Progenitor cell of endocrine pancreas (in vitro differentiated cells): ENCODE measurements at regions not wholly inside any gene's neighbourhood (a gene's known extent, or its start where the extent isn't known, plus 50 kb on each side); places are given as distances from the start of the nearest gene placed in this dataset.

ENCODE experiments used
- DNase-seq: peaks from one replicate; pipeline ENCODE4 v3.0.0; 2021; ENCODE audit warnings: low spot score; ENCODE audit not compliant: unreplicated experiment
- H3K27ac Mint-ChIP-seq: 2 replicates; pipeline ENCODE4 v1.8.0; 2021; ENCODE audit warnings: mild to moderate bottlenecking, moderate library complexity, mixed read lengths
- H3K27me3 Mint-ChIP-seq: 2 replicates; pipeline ENCODE4 v1.8.0; 2021; ENCODE audit warnings: mixed read lengths
- H3K36me3 Mint-ChIP-seq: 2 replicates; pipeline ENCODE4 v1.8.0; 2022; ENCODE audit warnings: mixed read lengths; ENCODE audit not compliant: insufficient read depth
- H3K4me1 Mint-ChIP-seq: 2 replicates; pipeline ENCODE4 v1.8.0; 2021; ENCODE audit warnings: low read depth, mixed read lengths
- H3K4me3 Mint-ChIP-seq: 2 replicates; pipeline ENCODE4 v1.8.0; 2021; ENCODE audit warnings: low read depth, mild to moderate bottlenecking, moderate library complexity, mixed read lengths
- H3K9me3 Mint-ChIP-seq: 2 replicates; pipeline ENCODE4 v1.8.0; 2021; ENCODE audit warnings: low read depth, mixed read lengths
- CTCF ChIP-seq: fragments of 200-600 bp; sonication (generic); IDR thresholded peaks from one replicate; pipeline ENCODE4 v1.5.0; 2021; ENCODE audit warnings: antibody characterized with exemption, mild to moderate bottlenecking; ENCODE audit not compliant: unreplicated experiment

GRCh38 chr6:40205801-40206200, 271.5 kb upstream of the MOCS1 start:
- no peak for DNase-seq
- Mint-ChIP-seq H3K27ac (no peak overlapping the region), H3K36me3 (no peaks in the 10 kb centered on the region), H3K27me3 (peaks cover 10% of the 10 kb centered on the region), H3K9me3 (peaks cover 24% of the 10 kb centered on the region), H3K4me3 (no peak overlapping the region), H3K4me1 (peaks cover 2% of the 10 kb centered on the region)
- no peak for TF ChIP-seq CTCF

- Mint-ChIP-seq H3K4me1 (no peaks in the 10 kb centered on the region), H3K27ac (no peak overlapping the region), H3K36me3 (no peaks in the 10 kb centered on the region), H3K4me3 (no peak overlapping the region), H3K27me3 (peaks cover 10% of the 10 kb centered on the region), H3K9me3 (peaks cover 29% of the 10 kb centered on the region)
- no peak for TF ChIP-seq CTCF
- DNase-seq: no peak
These were observed 270.7 kb upstream of the MOCS1 start for GRCh38 chr6:40205004-40205403.

- Mint-ChIP-seq H3K27ac (no peak overlapping the region), H3K9me3 (peaks cover 19% of the 10 kb centered on the region), H3K4me1 (no peaks in the 10 kb centered on the region), H3K36me3 (no peaks in the 10 kb centered on the region), H3K4me3 (no peak overlapping the region), H3K27me3 (peaks cover 7% of the 10 kb centered on the region)
- DNase-seq: no peak
- no peak for TF ChIP-seq CTCF
These were observed 263.1 kb upstream of the MOCS1 start for GRCh38 chr6:40197371-40197770.

GRCh38 chr6:40196135-40196518, 261.9 kb upstream of the MOCS1 start:
- Mint-ChIP-seq H3K4me1 (no peaks in the 10 kb centered on the region), H3K27ac (no peak overlapping the region), H3K4me3 (no peak overlapping the region), H3K9me3 (peaks cover 8% of the 10 kb centered on the region), H3K36me3 (no peaks in the 10 kb centered on the region), H3K27me3 (peaks cover 9% of the 10 kb centered on the region)
- DNase-seq: no peak
- TF ChIP-seq CTCF: no peak

GRCh38 chr6:40195428-40196134, 261.3 kb upstream of the MOCS1 start:
- peaks cover 4% of the 10 kb centered on the region for H3K9me3 Mint-ChIP-seq
- TF ChIP-seq CTCF: no peak
- DNase-seq: no peak
- H3K27ac Mint-ChIP-seq: no peak overlapping the region
- H3K27me3 Mint-ChIP-seq: peaks cover 15% of the 10 kb centered on the region
- H3K4me3 Mint-ChIP-seq: no peak overlapping the region
- H3K4me1 Mint-ChIP-seq: no peaks in the 10 kb centered on the region
- no peaks in the 10 kb centered on the region for H3K36me3 Mint-ChIP-seq
